GM19023 (cell line): ENCODE measurements at regions not wholly inside any gene's neighbourhood (a gene's known extent, or its start where the extent isn't known, plus 50 kb on each side); places are given as distances from the start of the nearest gene placed in this dataset.
A peak's percentile ranks its signal among the peaks of the same experiment; 100 is the strongest.

ENCODE experiments used
- ATAC-seq: cut with Tn5 transposase; IDR thresholded peaks from one replicate; pipeline ENCODE4 v1.9.1; 2021; ENCODE audit warnings: mild to moderate bottlenecking, moderate library complexity; ENCODE audit not compliant: unreplicated experiment

DNA sequence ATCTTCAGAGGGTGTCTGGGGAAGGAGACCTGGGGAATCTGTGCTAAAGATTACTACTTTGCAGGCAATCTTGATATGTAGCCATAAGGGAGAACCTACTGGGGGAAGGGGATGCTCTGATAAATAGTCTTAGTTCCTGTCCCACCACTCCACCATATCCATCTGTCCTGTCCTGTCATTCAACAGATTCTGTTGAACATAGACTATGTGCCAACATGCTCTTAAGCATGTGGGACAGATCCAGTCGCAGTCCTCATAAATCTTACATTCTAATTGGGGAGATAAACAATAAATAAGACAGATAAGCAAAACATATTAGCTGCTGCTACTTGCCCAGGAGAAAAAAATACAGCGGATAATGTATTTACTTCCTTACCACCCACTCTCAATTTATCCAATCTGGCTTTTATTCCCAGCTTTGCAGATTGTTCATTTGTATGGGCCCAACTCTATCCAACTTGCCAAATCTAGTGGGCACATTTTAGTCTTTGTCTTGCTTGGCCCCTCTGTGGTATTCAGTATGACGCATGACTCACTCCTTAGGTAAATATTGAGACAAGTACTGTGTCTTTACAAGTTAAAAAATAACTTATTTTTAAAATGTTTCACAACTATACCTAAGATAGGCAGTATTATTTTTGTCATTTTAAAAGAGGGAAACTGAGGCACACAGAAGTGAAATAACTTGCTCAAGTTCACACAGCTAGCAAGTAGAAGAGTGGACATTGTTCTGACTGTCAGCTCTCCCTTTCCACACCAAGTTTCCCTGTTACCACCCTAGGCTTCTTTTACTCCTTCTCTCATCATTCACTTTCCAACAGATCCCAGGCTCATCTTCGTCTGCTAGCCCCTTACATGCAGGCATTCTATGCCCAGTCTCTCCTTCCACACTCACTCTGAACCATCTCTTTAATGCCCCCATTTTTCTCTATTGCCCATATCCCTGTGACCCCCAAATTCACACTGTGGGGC, 133.6 kb upstream of the SESN3 start:
- ATAC-seq = no peak

DNA sequence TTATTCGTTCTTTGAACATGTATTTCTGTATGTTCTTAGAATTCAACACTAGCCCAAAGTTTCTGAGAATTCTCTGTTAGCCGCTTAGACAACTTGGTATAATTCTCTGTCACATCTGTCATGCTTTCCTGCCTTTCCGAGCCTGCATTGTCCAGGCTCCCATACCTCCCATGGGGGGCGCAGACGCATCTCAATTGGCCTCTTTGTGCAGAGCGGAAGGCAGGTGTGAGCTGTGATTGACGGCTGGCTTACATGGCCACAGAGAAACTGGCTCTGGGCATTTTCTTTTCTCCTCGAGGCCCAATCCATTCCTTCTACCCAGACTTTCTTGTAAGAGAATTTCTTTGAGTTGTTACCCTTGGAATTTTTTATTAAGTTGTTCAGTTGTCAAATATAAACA, 132.7 kb upstream of the SESN3 start:
- no peak for ATAC-seq

DNA sequence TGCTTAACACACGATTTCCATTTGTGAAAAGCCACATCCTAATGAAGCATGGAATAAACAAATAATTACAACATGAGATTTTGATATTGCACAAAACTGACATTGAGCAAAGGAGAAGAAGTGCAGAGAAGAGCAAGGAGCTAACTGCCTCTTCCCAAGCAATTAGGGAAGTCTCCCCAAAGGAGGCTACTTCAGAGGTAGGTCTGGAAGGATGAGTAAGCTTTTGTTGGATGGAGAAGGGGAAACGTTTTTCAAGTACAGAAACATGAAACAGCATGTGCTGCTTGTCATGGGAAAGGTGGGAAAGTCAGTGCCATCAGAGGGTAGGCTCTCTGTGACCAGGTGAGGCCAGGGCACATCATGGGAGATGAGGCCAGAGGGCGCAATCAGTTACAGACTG, 132.2 kb upstream of the SESN3 start:
- ATAC-seq = no peak

DNA sequence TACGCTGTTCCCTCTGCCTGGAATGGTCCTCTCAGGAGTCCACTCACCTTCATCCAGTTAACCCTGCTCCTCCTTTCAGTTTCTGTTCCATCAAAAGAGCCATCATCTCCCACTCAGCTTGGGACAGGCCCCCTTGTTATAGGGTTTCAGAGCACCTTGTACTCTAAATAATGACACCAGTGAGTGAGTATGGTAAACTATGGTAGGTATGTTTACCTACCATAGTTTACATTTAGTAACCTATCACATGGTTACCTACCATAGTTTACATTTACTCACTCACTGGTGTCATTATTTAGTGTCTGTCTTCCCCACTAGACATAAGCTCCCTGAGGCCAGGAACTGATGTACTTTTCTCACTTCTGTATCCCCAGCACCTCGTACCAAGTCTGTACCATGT, 130.2 kb upstream of the SESN3 start:
- no peak for ATAC-seq

DNA sequence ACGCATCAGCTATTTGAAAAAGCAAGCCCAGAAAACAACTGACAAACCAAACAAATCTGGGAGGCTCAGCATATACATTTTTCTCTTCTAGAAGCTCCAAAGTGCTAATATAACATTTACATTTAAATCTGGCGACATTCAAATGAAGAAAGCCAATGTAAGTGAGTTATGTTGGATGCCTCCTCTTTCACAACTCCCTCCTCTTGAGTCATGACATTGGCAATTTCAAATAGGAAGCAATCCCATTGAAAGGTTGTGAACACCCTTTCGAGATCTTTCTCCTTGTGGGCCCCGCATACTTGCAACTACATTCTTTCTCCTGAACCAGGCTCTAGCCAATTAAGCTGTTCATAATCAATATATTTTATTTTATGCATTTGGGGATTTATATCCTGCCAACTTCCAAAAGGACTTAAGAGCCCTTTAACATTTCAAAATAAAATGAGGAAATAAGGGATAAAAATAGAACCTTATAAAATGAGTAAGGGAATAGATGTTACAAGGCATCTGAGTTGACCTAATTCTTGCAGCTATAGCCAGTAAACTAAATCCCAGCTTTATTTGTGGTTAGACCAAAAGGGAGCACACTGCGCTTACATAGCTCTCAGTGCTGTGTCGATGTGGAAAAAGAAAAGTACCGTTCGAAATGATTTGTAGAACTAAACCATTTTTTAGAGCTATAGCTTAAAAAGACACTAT, 129.5 kb upstream of the SESN3 start:
- no peak for ATAC-seq

DNA sequence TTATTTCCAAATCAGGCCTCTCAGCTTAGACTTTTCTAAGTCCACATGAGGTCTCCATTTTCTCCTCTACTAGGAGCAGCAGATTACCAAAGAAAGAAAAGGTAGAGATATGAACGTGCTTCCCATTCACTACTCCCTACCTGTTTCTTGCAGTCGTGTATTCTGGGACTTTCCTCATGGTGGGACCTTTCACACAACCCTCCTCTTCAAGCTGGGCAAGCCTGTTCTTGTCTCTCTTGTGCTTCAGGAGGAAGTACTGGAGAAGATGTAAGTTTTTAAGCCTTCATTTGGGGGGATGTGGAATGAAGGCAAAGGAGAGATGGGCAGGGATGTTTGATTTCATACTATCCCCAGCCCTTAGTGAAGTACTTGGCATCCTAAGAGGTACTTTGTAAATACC, 128.8 kb upstream of the SESN3 start:
- no peak for ATAC-seq

DNA sequence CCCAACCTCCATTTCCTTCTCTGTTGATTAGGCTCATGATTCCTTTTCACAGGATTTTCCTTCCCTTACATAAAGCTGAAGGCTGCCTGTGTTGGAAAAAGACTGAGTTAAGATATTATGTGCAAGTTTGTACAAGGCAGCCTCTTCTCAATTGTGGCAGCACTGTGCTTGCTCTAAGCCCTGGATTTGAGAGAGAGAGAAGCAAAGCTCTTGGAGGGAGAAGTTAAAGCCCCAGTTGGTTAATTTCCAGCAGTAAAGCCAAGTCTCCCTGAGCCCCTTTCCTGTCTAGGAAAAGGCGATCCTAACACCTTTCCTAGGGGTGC, 128.3 kb upstream of the SESN3 start:
- ATAC-seq = no peak

DNA sequence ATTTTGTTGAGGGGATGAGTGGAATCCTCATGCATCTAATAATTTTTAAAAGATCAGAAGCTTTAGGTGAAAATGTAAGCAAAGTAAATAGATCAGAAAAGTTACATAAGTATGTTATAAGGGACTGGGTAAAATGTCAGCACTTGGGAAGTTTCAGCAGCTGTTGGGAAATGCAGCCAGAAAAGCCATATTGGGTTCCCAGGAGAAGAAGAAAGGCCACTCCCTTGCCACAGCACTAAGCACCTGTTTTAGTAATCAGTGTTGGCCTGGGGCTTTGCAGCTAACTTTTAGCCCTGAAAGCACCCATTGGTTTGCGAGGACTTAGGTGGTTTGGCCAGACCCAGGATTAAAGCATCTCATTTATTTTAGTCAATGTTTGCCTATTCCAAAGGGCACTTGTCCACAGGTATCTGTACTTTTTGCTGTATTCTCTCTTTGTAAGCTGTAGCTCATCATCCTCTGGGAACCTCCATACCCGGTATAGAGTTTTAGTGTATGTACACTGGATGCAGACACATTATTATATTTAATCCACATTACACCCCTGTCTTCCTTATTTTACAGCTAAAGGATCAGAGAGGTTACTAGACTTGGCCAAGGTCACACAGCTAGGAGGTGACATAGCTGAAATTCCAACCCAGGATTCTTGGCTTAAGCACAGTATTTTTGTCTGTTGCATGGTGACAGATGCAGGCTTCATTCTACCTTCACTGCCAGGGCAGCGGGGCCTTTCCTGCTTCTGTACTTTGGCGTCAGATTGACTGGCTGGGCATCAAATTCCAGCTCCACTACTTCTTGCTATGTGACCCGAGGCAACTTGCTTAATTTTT, 127.7 kb upstream of the SESN3 start:
- ATAC-seq = no peak

DNA sequence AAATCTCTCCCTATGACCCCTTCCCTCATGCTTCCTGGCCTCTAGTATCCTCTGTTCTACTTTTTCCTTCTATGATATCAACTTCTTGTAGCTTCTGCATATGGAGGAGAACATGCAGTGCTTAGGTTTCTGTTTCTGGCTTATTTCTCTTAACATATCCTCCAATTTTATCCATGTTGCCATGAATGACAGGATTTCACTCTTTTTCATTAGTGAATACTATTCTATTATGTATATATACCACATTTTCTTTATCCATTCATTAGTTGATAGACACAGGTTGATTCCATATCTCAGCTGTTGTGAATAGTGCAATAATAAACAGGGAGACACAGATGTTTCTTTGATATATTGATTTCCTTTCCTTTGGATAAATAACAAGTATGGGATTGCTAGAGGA, 123.3 kb upstream of the SESN3 start:
- no peak for ATAC-seq

DNA sequence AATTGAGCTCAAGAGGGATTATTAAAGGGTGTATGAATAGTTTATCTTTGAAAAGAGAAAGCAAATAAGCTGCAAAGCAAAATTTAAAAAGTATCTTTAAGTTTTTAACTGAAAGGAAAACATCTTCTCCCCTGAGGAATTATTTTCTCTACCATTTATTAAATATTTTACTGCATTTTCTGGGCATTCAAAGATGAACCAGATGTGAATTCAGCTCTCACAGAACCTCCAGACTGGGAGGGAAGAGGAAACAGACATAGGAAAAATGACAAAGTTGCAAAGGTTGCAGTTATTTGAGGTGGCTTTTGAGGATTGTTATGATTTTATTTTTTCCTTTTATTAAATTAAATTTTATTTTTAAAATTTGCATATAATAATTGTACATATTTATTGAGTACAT, 122.7 kb upstream of the SESN3 start:
- ATAC-seq = no peak

DNA sequence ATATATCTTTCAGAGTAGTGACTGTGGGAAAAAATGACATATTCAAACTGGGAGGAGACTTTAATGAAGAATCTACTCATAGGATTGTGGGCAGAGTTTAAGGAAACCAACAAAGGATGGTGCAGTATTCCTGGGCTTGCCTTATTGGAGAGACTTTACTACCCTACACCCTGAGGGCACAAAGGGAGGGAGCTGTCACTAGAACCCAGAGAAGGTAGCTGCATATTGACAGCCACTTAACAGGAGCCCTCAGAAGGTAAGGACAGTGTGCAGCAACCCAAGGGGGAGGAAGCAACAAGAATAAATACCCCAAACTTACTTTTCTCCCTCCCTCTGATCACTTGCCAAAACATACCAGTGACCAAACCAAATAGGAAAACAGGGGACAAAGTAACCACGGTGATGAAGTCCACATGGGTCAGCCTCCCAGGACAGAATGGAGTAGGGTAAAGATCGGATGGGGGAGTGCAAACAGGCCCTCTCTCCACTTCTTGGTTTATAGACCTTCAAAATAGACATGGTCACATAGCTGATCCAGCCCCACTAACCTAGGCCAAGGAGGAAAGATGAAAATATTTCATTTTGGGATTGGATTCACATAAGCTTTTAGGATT, 121.8 kb upstream of the SESN3 start:
- no peak for ATAC-seq

DNA sequence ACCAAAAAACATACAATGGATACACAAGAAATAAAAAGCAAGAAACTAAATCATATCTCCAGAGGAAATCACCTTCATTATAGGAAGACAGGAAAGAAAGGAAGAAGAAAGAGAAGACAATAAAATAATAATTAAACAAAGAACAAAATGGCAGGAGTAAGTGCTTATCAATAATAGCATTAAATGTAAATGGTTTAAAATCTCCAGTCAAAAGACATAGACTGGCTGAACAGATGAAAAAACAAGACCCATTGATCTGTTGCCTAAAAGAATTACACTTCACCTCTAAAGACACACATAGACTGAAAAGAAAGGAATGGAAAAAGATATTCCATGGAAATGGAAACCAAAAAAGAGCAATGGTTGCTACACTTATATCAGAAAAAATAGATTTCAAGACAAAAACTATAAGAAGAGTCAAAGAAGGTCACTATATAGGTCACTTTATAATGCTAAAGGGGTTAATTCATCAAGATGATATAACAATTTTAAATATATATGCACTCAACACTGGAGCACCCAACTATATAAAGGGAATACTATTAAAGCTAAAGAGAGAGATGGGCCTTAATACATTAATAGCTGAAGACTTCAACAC, 118.4 kb upstream of the SESN3 start:
- ATAC-seq = no peak

DNA sequence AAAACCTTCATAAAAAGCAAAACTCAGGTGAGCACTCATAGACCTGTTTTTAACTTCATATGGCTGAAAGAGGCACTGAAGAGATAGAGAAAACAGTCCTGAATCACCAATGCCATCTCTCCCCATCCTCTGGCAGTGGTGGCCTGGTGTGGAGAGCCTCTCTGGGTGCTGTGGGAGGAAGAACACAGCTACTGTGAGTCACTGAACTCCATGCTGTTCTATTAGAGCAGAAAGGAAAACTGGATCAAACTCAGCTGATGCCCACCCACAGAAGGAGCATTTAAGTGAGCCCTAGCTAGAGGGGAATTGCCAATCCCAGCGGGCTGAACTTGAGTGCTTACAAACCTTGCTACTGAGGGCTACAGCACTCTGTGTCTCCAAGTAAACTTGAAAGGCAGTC, 115.3 kb upstream of the SESN3 start:
- ATAC-seq = no peak

DNA sequence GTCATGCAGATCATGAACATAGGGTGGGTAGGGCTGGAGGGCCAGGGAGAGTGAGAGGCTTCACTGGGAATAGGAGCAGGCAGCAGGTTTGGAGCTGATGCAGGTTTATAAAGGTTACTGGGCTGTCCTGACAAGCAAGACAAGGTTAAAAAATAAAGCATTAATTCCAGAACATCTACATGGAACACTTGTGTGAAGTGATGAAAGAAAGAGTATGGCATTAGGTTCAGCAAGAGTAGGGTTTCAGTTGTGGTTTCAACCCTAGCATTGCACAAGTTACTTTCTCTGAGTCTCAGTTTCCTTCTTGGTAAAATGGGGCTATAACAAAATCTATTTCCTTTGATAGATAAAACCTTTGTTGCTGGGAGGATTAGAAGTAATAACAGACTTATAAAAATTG, 114.6 kb upstream of the SESN3 start:
- no peak for ATAC-seq

DNA sequence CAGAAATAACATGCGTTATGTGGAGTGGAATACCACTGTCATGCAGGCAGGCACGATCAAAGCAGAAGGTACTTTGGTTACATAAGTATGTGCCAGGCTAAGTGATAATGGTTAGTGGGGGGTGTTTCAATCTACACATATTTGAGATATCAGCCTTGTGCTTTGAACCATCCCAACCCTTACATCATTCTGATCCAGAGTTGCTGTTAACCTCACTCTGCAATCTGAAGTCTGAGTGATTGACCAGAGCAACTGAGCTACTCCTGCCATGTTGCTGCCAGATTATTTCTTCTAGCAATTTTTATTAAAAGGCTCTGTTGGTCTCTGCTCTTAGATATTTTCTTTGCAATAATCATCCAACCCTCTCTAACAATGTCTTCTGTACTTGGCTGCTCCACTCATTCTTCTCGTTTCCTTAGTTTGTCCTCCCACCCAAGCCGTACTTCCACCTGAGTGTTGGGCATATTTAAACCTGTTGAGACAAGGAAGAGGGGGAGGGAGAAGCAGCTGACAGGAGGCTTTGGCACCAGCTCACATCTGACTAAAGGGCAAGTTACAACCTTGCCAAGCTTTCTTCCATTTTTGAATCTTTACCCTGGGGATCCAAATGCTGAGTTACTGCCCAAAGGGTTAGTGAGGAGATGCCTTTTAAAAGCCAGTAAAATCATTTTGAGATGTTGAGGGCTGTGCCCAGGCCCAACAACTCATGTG, 114.1 kb upstream of the SESN3 start:
- no peak for ATAC-seq

DNA sequence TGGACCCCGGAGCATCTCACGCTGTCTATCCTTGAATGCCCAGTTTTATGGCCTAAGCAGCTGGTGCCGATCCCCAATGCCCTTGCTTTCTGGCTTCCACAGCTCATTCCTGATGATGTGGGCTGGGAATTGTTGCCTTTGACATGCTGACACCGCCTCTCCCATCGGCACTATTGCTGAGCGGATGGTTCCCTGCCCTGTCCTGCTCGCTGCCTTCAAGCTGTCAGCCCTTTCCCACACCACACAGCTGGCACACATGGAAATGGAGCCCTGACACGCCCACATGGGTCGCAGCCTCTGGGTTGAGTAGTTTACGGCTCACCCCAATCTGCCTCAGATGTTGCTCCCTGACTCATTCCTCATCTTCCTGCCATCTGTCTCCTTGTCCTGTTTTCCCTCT, 110.2 kb upstream of the SESN3 start:
- ATAC-seq = no peak

DNA sequence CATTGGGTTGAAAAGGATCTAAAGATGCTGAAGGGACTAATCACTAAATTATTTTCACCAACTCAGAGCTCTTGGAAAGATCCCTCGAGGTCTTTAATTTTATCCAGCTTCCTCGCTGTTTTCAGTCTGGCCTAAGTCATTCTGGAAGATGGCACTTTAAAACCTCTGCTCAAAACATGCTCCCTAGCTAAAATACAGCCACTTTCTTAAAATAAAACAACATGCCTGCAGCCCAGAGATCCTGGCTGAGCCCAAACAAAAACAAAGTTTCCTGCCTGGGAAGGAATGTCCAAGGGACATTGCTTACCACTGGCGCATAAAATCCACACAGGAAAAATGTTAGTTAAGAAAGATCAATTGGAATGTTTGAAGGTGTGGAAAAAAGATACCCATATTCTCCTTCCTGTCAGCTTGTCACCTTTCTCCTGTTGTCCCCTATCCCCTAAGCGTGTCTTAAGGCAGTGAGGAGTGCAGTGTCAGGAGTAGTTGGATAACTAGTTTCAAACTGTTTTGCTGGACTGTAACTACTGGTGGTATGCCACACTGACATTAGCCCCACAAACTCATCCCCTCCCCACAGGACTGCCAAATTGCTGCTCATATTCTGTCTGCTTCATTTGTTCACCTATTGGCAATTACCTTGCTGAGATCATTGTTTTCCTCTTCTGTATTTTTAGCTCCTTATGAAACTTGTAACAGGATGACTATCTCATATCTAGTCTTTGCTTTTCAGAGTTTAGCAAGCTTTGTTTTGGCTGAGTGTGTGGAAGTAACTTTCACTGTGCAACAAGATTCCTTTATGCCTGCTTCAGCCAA, 108.3 kb upstream of the SESN3 start:
- ATAC-seq = no peak

DNA sequence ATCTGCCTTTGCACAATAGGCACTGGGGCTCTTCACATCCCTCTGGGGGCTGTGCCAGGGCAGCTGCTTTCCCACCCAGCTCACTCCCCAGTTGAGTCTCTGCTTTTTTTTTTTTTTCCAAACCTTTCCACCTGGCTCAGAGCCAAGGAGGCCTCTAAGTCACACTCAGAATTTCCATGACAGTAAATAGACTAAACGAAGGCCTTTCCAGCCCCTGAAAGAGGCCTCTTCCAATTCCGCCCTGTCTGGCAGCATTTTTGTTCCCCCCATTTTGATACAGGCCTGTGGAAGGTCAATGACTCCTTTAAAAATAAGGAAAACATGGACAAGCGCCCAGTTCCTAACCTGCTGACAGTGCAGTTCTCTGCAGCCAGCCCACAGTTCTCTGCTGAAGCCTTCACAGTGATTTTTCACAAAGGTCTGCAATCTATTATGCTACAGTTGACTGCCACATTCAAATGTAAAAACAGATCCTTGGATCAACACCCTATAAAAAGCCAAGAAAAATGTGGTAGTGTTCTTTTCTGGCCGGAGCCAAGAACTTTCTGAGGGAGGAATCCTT, 107.5 kb upstream of the SESN3 start:
- ATAC-seq = no peak

DNA sequence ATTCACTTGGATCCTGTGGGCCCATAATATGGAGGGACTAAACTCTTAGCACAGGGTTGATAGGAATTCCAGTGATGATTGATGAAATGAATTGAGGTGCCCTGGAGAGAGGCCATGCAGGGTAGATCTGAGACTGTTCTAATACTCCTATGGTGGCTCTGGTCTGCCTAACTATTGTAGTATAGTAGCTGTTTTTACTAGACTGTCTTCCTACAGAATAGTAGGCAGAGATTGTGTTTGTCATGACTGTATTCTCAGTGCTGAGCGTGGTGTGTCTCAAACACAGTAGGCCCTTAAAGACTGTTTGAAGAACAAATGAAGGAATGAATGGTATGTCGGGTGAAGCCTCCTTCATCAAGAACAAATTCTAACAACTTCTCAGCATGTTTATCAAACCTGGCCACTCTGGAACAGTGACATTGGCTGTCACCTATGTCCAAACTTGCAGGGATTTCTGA, 107.0 kb upstream of the SESN3 start:
- ATAC-seq = peak; percentile 14
